K562 (cell line): ENCODE measurements at regions not wholly inside any gene's neighbourhood (a gene's known extent, or its start where the extent isn't known, plus 50 kb on each side); places are given as distances from the start of the nearest gene placed in this dataset.

Experiments used
- CBFB ChIP-seq: sonication (generic); formaldehyde crosslinking; IDR thresholded peaks from 2 replicates; pipeline ENCODE4 v1.4.0; 2020; ENCODE audit warnings: mild to moderate bottlenecking, missing genetic modification reagents
- CTCF ChIP-seq, 3 experiments: IDR thresholded peaks in 2 of 3; conservative IDR thresholded peaks in 1 of 3; 2 replicates each; pipeline ENCODE4 v1.5.1; 2011 to 2012; ENCODE audit warnings: low read length in 3 of 3, mild to moderate bottlenecking in 3 of 3, control low read depth in 2 of 3, improper control_type of control experiment in 1 of 3, inconsistent platforms in 1 of 3, low read depth in 1 of 3, mixed read lengths in 1 of 3, moderate library complexity in 1 of 3; ENCODE audit not compliant: insufficient read depth in 2 of 3
- KLF6 ChIP-seq: fragments of 250-450 bp; sonication (Bioruptor Pico); IDR thresholded peaks from 2 replicates; pipeline ENCODE4 v1.4.0; 2020; ENCODE audit warnings: mild to moderate bottlenecking, moderate library complexity, borderline replicate concordance
- NCOA6 ChIP-seq: fragments of 450-650 bp; IDR thresholded peaks from 2 replicates; pipeline ENCODE4 v1.6.1; 2017; ENCODE audit warnings: mild to moderate bottlenecking
- POLR2A ChIP-seq: fragments of 450-650 bp; conservative IDR thresholded peaks from 2 replicates; pipeline ENCODE4 v1.6.1; 2016
- PREB ChIP-seq: sonication (generic); formaldehyde crosslinking; IDR thresholded peaks from 2 replicates; pipeline ENCODE4 v1.8.1; 2023; ENCODE audit warnings: mild to moderate bottlenecking, missing genetic modification reagents
- RNF219 ChIP-seq: fragments of 250-450 bp; sonication (Bioruptor Pico); IDR thresholded peaks from 2 replicates; pipeline ENCODE4 v1.5.0; 2022; ENCODE audit warnings: mild to moderate bottlenecking
- SMAD1 ChIP-seq: fragments of 150-350 bp; IDR thresholded peaks from 2 replicates; pipeline ENCODE4 v1.6.1; 2014; ENCODE audit warnings: low read length, low read depth; ENCODE audit not compliant: partially characterized antibody
- TGIF2 ChIP-seq: sonication (generic); formaldehyde crosslinking; IDR thresholded peaks from 2 replicates; pipeline ENCODE4 v1.8.1; 2022; ENCODE audit warnings: mild to moderate bottlenecking, missing genetic modification reagents, moderate library complexity
- U2AF2 ChIP-seq: fragments of 200-400 bp; formaldehyde crosslinking; optimal IDR thresholded peaks from 2 replicates; pipeline ENCODE3; 2017; ENCODE audit warnings: low read depth, mild to moderate bottlenecking, low read length
- TF ChIP-seq, protein P1 (sequence below): sonication (generic); formaldehyde crosslinking; IDR thresholded peaks from 2 replicates; pipeline ENCODE4 v1.8.1; 2023; ENCODE audit warnings: mild to moderate bottlenecking, missing genetic modification reagents
- TF ChIP-seq, protein P2 (sequence below), 2 experiments: IDR thresholded peaks in 1 of 2; conservative IDR thresholded peaks in 1 of 2; 2 replicates each; pipeline ENCODE4 v1.6.1; 2016; ENCODE audit warnings: low read depth in 2 of 2, mild to moderate bottlenecking in 1 of 2, missing compliant biosample characterization in 1 of 2, missing genetic modification characterization in 1 of 2, moderate library complexity in 1 of 2

GRCh38 chr16:76226481-76226880 is 50.7 kb upstream of the CNTNAP4 start:
- TF ChIP-seq PREB (no peak), CTCF (IDR thresholded peaks at IDR 0.05 in 2 of 3, conservative IDR thresholded peaks at IDR 0.05 in 1 of 3; ENCODE audit: insufficient read depth in 2 of 3, low read depth in 1 of 3, low read length in 3 of 3) (no peak), KLF6 (CRISPR knock-in tag) (no peak), POLR2A (no peak), TGIF2 (CRISPR knock-in tag) (no peak), SMAD1 (no peak), CBFB (CRISPR knock-in tag) (no peak), RNF219 (no peak), NCOA6 (no peak), U2AF2 (no peak)
- TF ChIP-seq, protein P1, sequence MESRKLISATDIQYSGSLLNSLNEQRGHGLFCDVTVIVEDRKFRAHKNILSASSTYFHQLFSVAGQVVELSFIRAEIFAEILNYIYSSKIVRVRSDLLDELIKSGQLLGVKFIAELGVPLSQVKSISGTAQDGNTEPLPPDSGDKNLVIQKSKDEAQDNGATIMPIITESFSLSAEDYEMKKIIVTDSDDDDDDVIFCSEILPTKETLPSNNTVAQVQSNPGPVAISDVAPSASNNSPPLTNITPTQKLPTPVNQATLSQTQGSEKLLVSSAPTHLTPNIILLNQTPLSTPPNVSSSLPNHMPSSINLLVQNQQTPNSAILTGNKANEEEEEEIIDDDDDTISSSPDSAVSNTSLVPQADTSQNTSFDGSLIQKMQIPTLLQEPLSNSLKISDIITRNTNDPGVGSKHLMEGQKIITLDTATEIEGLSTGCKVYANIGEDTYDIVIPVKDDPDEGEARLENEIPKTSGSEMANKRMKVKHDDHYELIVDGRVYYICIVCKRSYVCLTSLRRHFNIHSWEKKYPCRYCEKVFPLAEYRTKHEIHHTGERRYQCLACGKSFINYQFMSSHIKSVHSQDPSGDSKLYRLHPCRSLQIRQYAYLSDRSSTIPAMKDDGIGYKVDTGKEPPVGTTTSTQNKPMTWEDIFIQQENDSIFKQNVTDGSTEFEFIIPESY = no peak
- TF ChIP-seq, protein P2, sequence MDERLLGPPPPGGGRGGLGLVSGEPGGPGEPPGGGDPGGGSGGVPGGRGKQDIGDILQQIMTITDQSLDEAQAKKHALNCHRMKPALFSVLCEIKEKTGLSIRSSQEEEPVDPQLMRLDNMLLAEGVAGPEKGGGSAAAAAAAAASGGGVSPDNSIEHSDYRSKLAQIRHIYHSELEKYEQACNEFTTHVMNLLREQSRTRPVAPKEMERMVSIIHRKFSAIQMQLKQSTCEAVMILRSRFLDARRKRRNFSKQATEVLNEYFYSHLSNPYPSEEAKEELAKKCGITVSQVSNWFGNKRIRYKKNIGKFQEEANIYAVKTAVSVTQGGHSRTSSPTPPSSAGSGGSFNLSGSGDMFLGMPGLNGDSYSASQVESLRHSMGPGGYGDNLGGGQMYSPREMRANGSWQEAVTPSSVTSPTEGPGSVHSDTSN (CRISPR knock-in tag; IDR thresholded peaks at IDR 0.05; ENCODE audit: low read depth) = no peak
- TF ChIP-seq, protein P2 (tag; conservative IDR thresholded peaks at IDR 0.05; ENCODE audit: low read depth) = no peak
